HG03064 (cell line): ENCODE measurements at regions not wholly inside any gene's neighbourhood (a gene's known extent, or its start where the extent isn't known, plus 50 kb on each side); places are given as distances from the start of the nearest gene placed in this dataset.

ENCODE experiments used
- ATAC-seq: cut with Tn5 transposase; IDR thresholded peaks from one replicate; pipeline ENCODE4 v1.9.1; 2021; ENCODE audit warnings: low read depth; ENCODE audit not compliant: unreplicated experiment

GRCh38 chr5:91867799-91868198, 484.7 kb upstream of the ARRDC3 start:
- ATAC-seq, result no peak

DNA sequence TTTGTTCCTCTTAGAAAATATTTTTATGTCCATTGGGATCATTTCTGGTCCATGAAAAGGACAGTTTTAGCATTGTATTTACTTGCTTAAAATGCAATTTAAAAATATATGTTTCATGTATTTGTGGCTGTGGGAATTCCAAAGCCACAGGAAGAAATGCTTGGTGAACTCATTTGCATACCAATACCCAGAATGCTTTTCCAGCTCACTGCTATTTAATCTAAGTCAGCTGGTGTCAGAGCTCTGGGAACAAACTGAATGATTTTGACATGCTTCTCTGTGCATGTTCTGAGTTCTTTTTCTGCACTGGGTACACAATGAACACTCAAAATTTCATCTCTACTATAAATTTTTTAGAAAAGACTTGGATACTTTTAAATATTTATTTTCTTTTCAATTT, 482.8 kb upstream of the ARRDC3 start:
- ATAC-seq, result no peak

- ATAC-seq, result no peak
Measured at GRCh38 chr5:91864962-91865361, 481.8 kb upstream of the ARRDC3 start.

DNA sequence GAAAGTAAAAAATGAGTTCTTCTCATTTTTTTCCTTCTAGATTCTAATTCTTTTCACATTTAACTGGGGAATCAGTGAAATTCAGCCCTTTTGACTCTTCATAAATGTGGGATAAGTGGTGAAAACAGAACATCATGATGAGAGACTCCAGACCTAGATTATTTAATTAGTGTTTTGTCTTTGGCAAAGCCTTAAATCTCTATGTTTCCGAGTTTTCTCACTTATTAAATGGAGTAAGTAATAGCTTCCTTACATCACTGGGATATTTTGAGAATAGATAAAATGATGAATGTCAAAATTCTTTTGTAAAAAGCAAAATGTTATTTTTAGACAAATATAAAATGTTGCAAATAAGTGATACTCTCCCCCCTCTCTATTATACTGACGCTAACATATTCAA, 468.6 kb upstream of the ARRDC3 start:
- no peak for ATAC-seq

DNA sequence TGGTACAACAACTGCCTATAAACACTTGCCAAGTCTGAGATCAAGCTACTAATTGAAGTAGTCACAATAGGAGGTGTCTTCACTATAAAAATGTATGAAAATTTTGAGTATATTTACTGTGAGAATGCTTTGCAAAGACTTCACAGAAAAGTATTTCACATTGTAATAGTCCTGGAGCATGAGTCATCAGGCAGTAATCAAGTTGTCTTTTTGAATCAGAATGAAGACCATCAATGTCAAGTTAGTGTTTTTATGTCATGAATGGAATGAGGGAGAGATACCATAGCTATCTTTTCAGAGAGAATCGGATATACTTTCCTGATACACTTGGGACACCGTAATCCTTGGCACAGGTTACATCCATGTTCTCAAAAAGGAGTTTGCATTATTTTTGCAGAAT, 466.9 kb upstream of the ARRDC3 start:
- ATAC-seq, result no peak

GRCh38 chr5:91849069-91849468, 466.0 kb upstream of the ARRDC3 start:
- ATAC-seq, result no peak

GRCh38 chr5:91848453-91848852, 465.3 kb upstream of the ARRDC3 start:
- no peak for ATAC-seq

- no peak for ATAC-seq
Measured at GRCh38 chr5:91841423-91841822, 458.3 kb upstream of the ARRDC3 start.

DNA sequence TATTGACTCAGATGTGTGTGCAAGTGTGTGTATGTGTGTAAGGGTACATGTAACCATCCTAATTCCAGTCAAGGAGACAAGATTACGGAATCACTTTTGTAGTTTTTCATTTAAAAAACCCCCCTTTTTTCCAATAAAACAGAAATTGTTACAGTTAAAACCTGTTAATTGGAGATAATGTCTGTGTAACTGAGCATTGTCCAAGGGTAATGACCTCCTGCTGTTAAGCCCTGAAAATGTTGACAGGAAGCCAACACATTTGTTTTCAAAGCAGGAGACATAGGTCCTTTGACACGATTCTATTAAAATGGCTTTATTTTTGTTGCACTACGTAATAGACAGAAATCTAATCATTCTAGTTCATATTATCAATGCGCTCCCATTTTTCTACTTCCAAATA, 457.3 kb upstream of the ARRDC3 start:
- ATAC-seq, result no peak

GRCh38 chr5:91839721-91840120, 456.6 kb upstream of the ARRDC3 start:
- ATAC-seq, result no peak

GRCh38 chr5:91839233-91839632, 456.1 kb upstream of the ARRDC3 start:
- ATAC-seq, result no peak

- ATAC-seq, result no peak
Measured at GRCh38 chr5:91830361-91830953, 447.3 kb upstream of the ARRDC3 start.

- ATAC-seq, result no peak
Measured at GRCh38 chr5:91825618-91826017, 442.5 kb upstream of the ARRDC3 start.

- ATAC-seq, result no peak
Measured at GRCh38 chr5:91824406-91824805, 441.3 kb upstream of the ARRDC3 start.

- no peak for ATAC-seq
Measured at GRCh38 chr5:91820874-91821273, 437.8 kb upstream of the ARRDC3 start.

DNA sequence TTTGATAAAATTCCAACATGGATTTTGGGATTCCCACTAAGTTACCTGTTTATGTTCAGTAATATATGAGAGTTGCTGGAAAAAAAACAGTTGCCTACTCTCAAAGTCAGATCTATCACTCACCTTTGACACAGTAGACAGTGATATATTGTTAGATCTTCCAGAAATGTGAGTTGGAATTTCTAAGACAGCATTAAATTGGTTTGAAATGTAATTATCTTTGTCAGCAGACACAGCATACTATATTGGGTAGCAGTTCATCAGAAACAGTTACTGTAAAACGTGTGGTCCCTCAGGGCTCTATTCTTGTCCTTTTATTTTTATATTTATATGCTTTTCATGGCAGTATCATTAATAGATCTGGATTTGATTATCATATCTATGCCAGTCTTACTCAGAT, 433.6 kb upstream of the ARRDC3 start:
- no peak for ATAC-seq

DNA sequence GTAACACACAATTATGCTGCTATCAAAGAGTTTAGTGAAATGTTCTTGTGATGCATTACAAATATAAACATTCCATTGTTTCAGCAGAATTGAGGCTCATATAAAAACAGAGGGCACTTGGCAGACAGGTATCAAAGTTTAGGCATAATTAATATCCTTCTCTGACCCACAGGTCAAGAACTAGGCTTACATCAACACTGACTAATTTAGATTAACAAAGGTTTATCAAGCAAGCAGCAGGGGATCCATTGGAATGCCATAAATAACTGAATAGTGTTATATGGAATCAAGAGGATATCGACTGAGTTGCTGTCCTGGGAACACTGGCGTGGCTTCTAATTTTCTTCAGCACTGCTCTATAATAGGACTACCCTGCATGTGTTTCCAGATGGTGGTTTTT, 414.5 kb upstream of the ARRDC3 start:
- no peak for ATAC-seq

DNA sequence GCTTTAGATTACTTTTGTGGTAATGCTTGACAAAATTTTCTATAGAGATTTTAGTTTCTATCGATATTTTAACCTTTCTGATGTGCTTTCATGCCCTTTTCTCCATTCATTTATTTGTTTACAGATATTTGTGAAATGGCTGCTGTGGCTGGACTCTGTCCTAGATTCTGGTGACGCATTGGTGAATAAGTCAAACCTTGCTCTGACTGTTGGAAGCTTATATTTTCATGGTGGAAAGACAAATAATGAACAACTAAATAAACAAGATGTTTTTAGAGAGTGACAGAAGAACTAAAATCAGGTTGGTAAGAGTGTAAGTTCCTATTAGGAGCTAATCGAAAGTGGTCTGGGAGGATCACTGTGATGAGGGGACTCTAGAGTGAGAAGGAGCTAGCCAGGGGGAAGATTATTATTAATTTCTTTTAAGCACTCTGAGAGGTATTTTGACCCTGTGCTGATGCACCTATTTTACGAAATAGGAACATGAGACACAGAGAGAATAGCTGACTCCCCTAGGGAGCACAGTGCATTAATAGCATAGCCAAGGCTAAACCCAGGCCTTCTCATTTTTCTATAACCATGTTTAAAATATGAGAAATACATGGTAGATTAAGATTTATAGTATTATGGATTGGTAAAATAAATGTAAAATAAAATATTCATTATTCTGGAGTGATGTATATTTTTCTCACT, 411.9 kb upstream of the ARRDC3 start:
- no peak for ATAC-seq

GRCh38 chr5:91794455-91794854, 411.3 kb upstream of the ARRDC3 start:
- ATAC-seq, result no peak

GRCh38 chr5:91787718-91788117, 404.6 kb upstream of the ARRDC3 start:
- no peak for ATAC-seq

- no peak for ATAC-seq
Measured at GRCh38 chr5:91777671-91778070, 394.6 kb upstream of the ARRDC3 start.

GRCh38 chr5:91776249-91776648, 393.1 kb upstream of the ARRDC3 start:
- ATAC-seq, result no peak

DNA sequence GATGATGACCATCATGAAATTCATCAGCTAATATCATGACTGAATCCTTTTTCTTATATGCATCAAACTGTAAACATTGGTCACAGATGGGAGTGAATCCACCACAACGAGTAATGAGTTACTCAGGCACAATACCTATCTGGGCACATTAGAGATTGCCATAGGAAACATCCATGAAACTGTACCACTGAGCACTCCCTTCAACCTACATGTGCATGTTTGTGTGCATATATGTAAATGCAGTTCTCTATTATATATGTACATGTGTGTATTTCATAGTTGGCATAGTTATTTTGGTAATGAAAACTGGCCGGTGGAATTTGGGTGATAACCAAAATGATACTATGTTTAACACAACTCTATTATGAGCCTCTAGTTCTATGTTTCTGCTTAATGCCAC, 387.3 kb upstream of the ARRDC3 start:
- ATAC-seq, result no peak
